A549 (cell line): ENCODE measurements at regions not wholly inside any gene's neighbourhood (a gene's known extent, or its start where the extent isn't known, plus 50 kb on each side); places are given as distances from the start of the nearest gene placed in this dataset.

Experiments
- ATAC-seq, 2 experiments: fragments of 200-7000 bp in 1 of 2; fragments of >200 bp in 1 of 2; cut with Nextera tagmentation in 1 of 2; cut with Tn5 transposase in 1 of 2; 3 replicates each; pipeline versions ENCODE4 v1.8.0 to v1.9.1; 2018 to 2020; ENCODE audit warnings: mild to moderate bottlenecking in 1 of 2, moderate library complexity in 1 of 2
- CTCF ChIA-PET: fragments of 300-600 bp; sonication (Branson Sonifier 250); formaldehyde crosslinking; extraction: SDS; loops from one replicate; lab custom pipeline; 2021; ENCODE audit warnings: antibody characterized with exemption, inconsistent platforms; lab: Yijun Ruan, JAX
- POLR2A ChIA-PET: fragments of 350-600 bp; formaldehyde crosslinking; extraction: SDS; loops from one replicate; lab custom pipeline; 2021; ENCODE audit warnings: antibody characterized with exemption, inconsistent platforms; lab: Yijun Ruan, JAX
- DNase-seq, 2 experiments: peaks; one replicate each; pipeline versions ENCODE4 v3.0.0 to v3.0.0-alpha.2; 2011 to 2016; ENCODE audit warnings: low read depth in 1 of 2, low spot score in 1 of 2
- FAIRE-seq: peaks from 2 replicates; lab custom pipeline; 2011; peaks lifted over from hg19 to GRCh38; lab: Jason Lieb, UNC
- H3K27ac ChIP-seq, 2 experiments: fragments of >200 bp; sonication (Bioruptor Twin); formaldehyde crosslinking; 3 replicates each; pipeline ENCODE4 v1.5.1; 2016 to 2017
- H3K4me1 ChIP-seq: fragments of >200 bp; sonication (Bioruptor Twin); formaldehyde crosslinking; 3 replicates; pipeline ENCODE4 v1.6.1; 2016
- H3K4me2 ChIP-seq: fragments of >200 bp; sonication (Bioruptor Twin); formaldehyde crosslinking; 3 replicates; pipeline ENCODE4 v1.6.1; 2016
- H3K4me3 ChIP-seq: fragments of >200 bp; sonication (Bioruptor Twin); formaldehyde crosslinking; 3 replicates; pipeline ENCODE4 v1.5.1; 2016
- H3K9me3 ChIP-seq: fragments of >200 bp; sonication (Bioruptor Twin); formaldehyde crosslinking; 3 replicates; pipeline ENCODE4 v1.6.1; 2016
- CEBPB ChIP-seq, 2 experiments: fragments of >200 bp in 1 of 2; sonication (Bioruptor Twin) in 1 of 2; formaldehyde crosslinking in 1 of 2; IDR thresholded peaks; 2 replicates each; pipeline ENCODE4 v1.6.1; 2012 to 2016
- E2F6 ChIP-seq: IDR thresholded peaks from 2 replicates; pipeline ENCODE4 v1.6.1; 2012; ENCODE audit warnings: low read depth, borderline replicate concordance
- EHF ChIP-seq: fragments of 250-450 bp; sonication (Bioruptor Pico); IDR thresholded peaks from 2 replicates; pipeline ENCODE4 v1.5.0; 2020; ENCODE audit warnings: mild to moderate bottlenecking
- EHMT2 ChIP-seq: fragments of 200-600 bp; sonication (generic); IDR thresholded peaks from 2 replicates; pipeline ENCODE4 v1.6.1; 2016; ENCODE audit warnings: antibody characterized with exemption, low read depth, mild to moderate bottlenecking, moderate library complexity
- ELK1 ChIP-seq: fragments of 150-350 bp; IDR thresholded peaks from 2 replicates; pipeline ENCODE4 v1.6.1; 2014; ENCODE audit warnings: low read depth, mild to moderate bottlenecking, low read length
- EP300 ChIP-seq, 2 experiments: fragments of >200 bp; sonication (Bioruptor Twin); formaldehyde crosslinking; IDR thresholded peaks; 2 replicates in 1 of 2; 3 replicates in 1 of 2; pipeline ENCODE4 v1.6.1; 2016 to 2017
- ESRRA ChIP-seq: fragments of 150-350 bp; IDR thresholded peaks from 2 replicates; pipeline ENCODE4 v1.6.1; 2014; ENCODE audit warnings: mild to moderate bottlenecking, low read length, borderline replicate concordance
- FOSB ChIP-seq: fragments of 250-450 bp; sonication (Bioruptor Pico); IDR thresholded peaks from 2 replicates; pipeline ENCODE4 v1.5.0; 2020; ENCODE audit warnings: mild to moderate bottlenecking, moderate library complexity
- FOXS1 ChIP-seq: fragments of 250-450 bp; sonication (Bioruptor Pico); IDR thresholded peaks from 2 replicates; pipeline ENCODE4 v1.5.0; 2020; ENCODE audit warnings: mild to moderate bottlenecking, moderate library complexity
- HOXB13 ChIP-seq: fragments of 250-450 bp; sonication (Bioruptor Pico); IDR thresholded peaks from 2 replicates; pipeline ENCODE4 v1.5.0; 2020; ENCODE audit warnings: low read depth, mild to moderate bottlenecking, moderate library complexity
- JUNB ChIP-seq: fragments of >200 bp; sonication (Bioruptor Twin); formaldehyde crosslinking; IDR thresholded peaks from 2 replicates; pipeline ENCODE4 v1.6.1; 2016
- KDM1A ChIP-seq: fragments of 200-600 bp; sonication (generic); IDR thresholded peaks from 2 replicates; pipeline ENCODE4 v1.6.1; 2016; ENCODE audit warnings: low read depth, mild to moderate bottlenecking
- KDM5A ChIP-seq: fragments of 200-600 bp; sonication (generic); IDR thresholded peaks from 2 replicates; pipeline ENCODE4 v1.6.1; 2016; ENCODE audit warnings: antibody characterized with exemption, mild to moderate bottlenecking
- MAFK ChIP-seq: fragments of 450-650 bp; IDR thresholded peaks from 2 replicates; pipeline ENCODE4 v1.6.1; 2014; ENCODE audit not compliant: partially characterized antibody
- POLR2A ChIP-seq: IDR thresholded peaks from 2 replicates; pipeline ENCODE4 v1.6.1; 2012; ENCODE audit warnings: mild to moderate bottlenecking, low read length
- SREBF2 ChIP-seq: fragments of 450-650 bp; IDR thresholded peaks from 2 replicates; pipeline ENCODE4 v1.6.1; 2014; ENCODE audit warnings: mild to moderate bottlenecking, moderate library complexity
- TP53 ChIP-seq: fragments of 250-450 bp; sonication (Bioruptor Pico); IDR thresholded peaks from 2 replicates; pipeline ENCODE4 v1.5.0; 2021; ENCODE audit warnings: mild to moderate bottlenecking, moderate library complexity
- ZFP36 ChIP-seq: fragments of 450-650 bp; IDR thresholded peaks from 2 replicates; pipeline ENCODE4 v1.6.1; 2014; ENCODE audit warnings: borderline replicate concordance; ENCODE audit not compliant: partially characterized antibody
- ZSCAN20 ChIP-seq: fragments of 250-450 bp; sonication (Bioruptor Pico); IDR thresholded peaks from 2 replicates; pipeline ENCODE4 v1.8.0; 2022; ENCODE audit warnings: mild to moderate bottlenecking, moderate library complexity
- WGBS: methylation state at CpG from one replicate; pipeline ENCODE4 v1.1.6; 2017; ENCODE audit errors: missing lambda C conversion rate; 5-methylcytosine and 5-hydroxymethylcytosine counted together
- TF ChIP-seq, protein P1 (sequence below): IDR thresholded peaks from 2 replicates; pipeline ENCODE4 v1.6.1; 2012
- TF ChIP-seq, protein P2 (sequence below): fragments of >200 bp; sonication (Bioruptor Twin); formaldehyde crosslinking; IDR thresholded peaks from 3 replicates; pipeline ENCODE4 v1.5.1; 2016
- TF ChIP-seq, protein P3 (sequence below): fragments of 450-650 bp; IDR thresholded peaks from 2 replicates; pipeline ENCODE4 v1.6.1; 2014; ENCODE audit warnings: antibody characterized with exemption

DNA sequence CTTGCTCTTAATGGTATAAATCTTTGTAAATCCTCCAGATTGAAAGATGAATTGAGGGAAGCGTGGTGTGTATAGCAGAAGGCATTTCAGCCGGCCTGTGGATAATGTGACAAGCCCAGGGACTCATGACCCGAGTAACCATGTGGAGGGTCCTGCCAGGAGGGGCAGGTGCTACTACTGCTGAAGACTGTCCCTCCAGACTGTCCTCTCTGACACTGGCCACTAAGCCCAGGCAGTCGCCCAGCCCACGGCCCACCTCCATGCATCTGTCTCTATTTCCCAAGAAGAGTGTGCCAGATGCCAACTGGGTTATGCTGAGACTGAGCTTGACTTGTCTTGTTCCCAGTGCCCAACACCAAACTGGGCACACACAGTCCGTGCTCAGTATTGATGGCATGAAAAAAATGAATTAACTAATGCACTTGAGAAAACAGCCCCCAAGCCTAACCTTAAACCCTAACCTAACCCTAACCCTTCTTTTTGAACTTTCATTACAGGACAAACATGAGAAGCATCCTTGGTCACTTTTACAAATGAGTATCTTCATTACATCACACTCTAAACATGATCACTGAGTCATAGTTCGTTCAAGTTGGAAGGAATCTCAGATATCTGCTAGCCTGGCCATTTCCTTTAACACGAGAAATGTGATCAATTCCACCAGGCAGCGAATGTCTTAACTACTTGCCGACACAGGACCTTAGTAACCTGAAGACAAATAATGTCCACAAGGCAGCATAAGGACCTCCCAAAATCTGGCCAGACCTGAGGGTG, 182.2 kb upstream of the RREB1 start:
- CTCF ChIA-PET, result no interaction called here
- ATAC-seq (no peak), DNase-seq (no peak), FAIRE-seq (no peak)
- POLR2A ChIA-PET, result no interaction called here
- H3K4me3 ChIP-seq, result no peak overlapping the region
- TF ChIP-seq POLR2A (no peak), SREBF2 (no peak), EP300 (IDR thresholded peaks at IDR 0.05) (no peak), ELK1 (no peak), FOSB (CRISPR knock-in tag) (no peak), ZFP36 (no peak), KDM5A (no peak), FOXS1 (CRISPR knock-in tag) (no peak), ZSCAN20 (CRISPR knock-in tag) (no peak), ESRRA (no peak), MAFK (no peak), E2F6 (no peak), JUNB (no peak), TP53 (no peak), CEBPB (IDR thresholded peaks at IDR 0.05) (no peak)
- TF ChIP-seq, protein P1, sequence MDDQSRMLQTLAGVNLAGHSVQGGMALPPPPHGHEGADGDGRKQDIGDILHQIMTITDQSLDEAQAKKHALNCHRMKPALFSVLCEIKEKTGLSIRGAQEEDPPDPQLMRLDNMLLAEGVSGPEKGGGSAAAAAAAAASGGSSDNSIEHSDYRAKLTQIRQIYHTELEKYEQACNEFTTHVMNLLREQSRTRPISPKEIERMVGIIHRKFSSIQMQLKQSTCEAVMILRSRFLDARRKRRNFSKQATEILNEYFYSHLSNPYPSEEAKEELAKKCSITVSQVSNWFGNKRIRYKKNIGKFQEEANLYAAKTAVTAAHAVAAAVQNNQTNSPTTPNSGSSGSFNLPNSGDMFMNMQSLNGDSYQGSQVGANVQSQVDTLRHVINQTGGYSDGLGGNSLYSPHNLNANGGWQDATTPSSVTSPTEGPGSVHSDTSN, result no peak
- TF ChIP-seq, protein P2, sequence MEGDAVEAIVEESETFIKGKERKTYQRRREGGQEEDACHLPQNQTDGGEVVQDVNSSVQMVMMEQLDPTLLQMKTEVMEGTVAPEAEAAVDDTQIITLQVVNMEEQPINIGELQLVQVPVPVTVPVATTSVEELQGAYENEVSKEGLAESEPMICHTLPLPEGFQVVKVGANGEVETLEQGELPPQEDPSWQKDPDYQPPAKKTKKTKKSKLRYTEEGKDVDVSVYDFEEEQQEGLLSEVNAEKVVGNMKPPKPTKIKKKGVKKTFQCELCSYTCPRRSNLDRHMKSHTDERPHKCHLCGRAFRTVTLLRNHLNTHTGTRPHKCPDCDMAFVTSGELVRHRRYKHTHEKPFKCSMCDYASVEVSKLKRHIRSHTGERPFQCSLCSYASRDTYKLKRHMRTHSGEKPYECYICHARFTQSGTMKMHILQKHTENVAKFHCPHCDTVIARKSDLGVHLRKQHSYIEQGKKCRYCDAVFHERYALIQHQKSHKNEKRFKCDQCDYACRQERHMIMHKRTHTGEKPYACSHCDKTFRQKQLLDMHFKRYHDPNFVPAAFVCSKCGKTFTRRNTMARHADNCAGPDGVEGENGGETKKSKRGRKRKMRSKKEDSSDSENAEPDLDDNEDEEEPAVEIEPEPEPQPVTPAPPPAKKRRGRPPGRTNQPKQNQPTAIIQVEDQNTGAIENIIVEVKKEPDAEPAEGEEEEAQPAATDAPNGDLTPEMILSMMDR, result no peak
- H3K4me1 ChIP-seq, result no peaks in the 10 kb centered on the region
- no peaks in the 10 kb centered on the region for H3K9me3 ChIP-seq
- no peak overlapping the region for H3K4me2 ChIP-seq
- 71% methylated on average over 8 of the region's 10 CpGs for WGBS
- H3K27ac ChIP-seq, result no peak overlapping the region

DNA sequence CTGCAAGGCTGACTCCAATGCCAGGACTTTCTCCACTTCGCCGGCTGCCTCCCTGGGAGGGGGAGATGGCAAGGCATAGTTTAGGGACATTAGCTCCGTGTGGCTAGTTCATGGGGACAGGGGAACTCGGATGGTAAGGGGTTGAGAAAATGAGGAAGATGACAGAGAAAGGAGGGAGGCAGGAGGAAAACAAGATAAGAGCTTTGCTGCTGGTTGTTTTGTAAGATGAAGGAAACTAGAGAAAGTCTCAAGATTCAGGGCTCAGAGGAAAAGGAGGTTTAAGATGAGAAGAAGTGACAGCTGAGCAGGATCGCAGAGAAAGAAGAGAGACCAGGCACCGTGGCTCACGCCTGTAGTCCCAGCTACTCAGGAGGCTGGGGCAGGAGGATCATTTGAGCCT, 180.9 kb upstream of the RREB1 start:
- H3K4me1 ChIP-seq, result no peaks in the 10 kb centered on the region
- ChIA-PET POLR2A (no interaction called here), CTCF (interaction anchor here (0.9 kb wide), 1 partner anchor 32 kb away, joined by 4 read pairs; no protein-coding TSS in a partner anchor)
- no peak overlapping the region for H3K27ac ChIP-seq
- no peak overlapping the region for H3K4me3 ChIP-seq
- DNase-seq, result no peak
- H3K9me3 ChIP-seq, result no peaks in the 10 kb centered on the region
- no peak for FAIRE-seq
- no peak for TF ChIP-seq EP300 (IDR thresholded peaks at IDR 0.05)
- no peak for TF ChIP-seq EHMT2
- no peak for TF ChIP-seq E2F6
- no peak for TF ChIP-seq KDM1A
- TF ChIP-seq EHF, result no peak
- TF ChIP-seq, protein P3, sequence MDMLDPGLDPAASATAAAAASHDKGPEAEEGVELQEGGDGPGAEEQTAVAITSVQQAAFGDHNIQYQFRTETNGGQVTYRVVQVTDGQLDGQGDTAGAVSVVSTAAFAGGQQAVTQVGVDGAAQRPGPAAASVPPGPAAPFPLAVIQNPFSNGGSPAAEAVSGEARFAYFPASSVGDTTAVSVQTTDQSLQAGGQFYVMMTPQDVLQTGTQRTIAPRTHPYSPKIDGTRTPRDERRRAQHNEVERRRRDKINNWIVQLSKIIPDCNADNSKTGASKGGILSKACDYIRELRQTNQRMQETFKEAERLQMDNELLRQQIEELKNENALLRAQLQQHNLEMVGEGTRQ, result no peak
- TF ChIP-seq HOXB13 (CRISPR knock-in tag), result no peak
- no peak for ATAC-seq
- WGBS, result 84% methylated on average over 7 of the region's 7 CpGs
- H3K4me2 ChIP-seq, result no peak overlapping the region
